ENCODE measurements at regions not wholly inside any gene's neighbourhood (a gene's known extent, or its start where the extent isn't known, plus 50 kb on each side); places are given as distances from the start of the nearest gene placed in this dataset.

GRCh38 chr15:36331531-36332275 lies 247.7 kb upstream of the CDIN1 start:
- TF ChIP-seq CTCF (IDR thresholded peaks at IDR 0.05; ENCODE audit: insufficient read depth, low read length, poor library complexity, severe bottlenecking), result no peak
- no peak overlapping the region for H3K4me3 ChIP-seq (replicated peaks; ENCODE audit: low read depth, low read length)
- no peaks in the 10 kb centered on the region for H3K36me3 ChIP-seq (ENCODE audit: control insufficient read depth, insufficient read depth, low read length)
- H3K27me3 ChIP-seq (replicated peaks; ENCODE audit: control insufficient read depth, insufficient read depth, low read length), result no peaks in the 10 kb centered on the region
- DNase-seq (ENCODE audit: extremely low read depth, insufficient read length), result no peak

- TF ChIP-seq CTCF (IDR thresholded peaks at IDR 0.05; ENCODE audit: insufficient read depth, low read length, poor library complexity, severe bottlenecking), result no peak
- no peak overlapping the region for H3K4me3 ChIP-seq (replicated peaks; ENCODE audit: low read depth, low read length)
- no peaks in the 10 kb centered on the region for H3K36me3 ChIP-seq (ENCODE audit: control insufficient read depth, insufficient read depth, low read length)
- H3K27me3 ChIP-seq (replicated peaks; ENCODE audit: control insufficient read depth, insufficient read depth, low read length), result no peaks in the 10 kb centered on the region
- DNase-seq (ENCODE audit: extremely low read depth, insufficient read length), result no peak
These were observed 247.1 kb upstream of the CDIN1 start for GRCh38 chr15:36332301-36332700.

DNA sequence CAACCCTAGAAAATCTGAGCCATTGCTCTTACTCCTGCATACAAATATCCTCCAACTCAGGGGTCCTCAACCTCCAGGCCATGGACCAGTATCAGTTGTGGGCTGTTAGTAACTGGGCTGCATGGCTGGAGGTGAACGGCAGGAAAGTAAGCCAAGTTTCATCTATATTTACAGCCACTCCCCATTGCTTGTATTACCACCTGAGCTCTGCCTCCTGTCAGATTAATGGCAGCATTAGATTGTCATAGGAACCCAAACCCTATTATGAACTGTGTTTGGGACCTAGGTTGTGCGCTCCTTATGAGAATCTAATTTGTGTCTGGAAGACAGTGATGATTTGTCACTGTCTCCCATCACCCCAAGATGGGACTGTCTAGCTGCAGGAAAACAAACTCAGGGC lies 246.5 kb upstream of the CDIN1 start:
- DNase-seq (ENCODE audit: extremely low read depth, insufficient read length), result no peak
- H3K27me3 ChIP-seq (replicated peaks; ENCODE audit: control insufficient read depth, insufficient read depth, low read length), result no peaks in the 10 kb centered on the region
- TF ChIP-seq CTCF (IDR thresholded peaks at IDR 0.05; ENCODE audit: insufficient read depth, low read length, poor library complexity, severe bottlenecking), result no peak
- no peaks in the 10 kb centered on the region for H3K36me3 ChIP-seq (ENCODE audit: control insufficient read depth, insufficient read depth, low read length)
- H3K4me3 ChIP-seq (replicated peaks; ENCODE audit: low read depth, low read length), result no peak overlapping the region

GRCh38 chr15:36334059-36334458 lies 245.4 kb upstream of the CDIN1 start:
- no peak for DNase-seq (ENCODE audit: extremely low read depth, insufficient read length)

DNA sequence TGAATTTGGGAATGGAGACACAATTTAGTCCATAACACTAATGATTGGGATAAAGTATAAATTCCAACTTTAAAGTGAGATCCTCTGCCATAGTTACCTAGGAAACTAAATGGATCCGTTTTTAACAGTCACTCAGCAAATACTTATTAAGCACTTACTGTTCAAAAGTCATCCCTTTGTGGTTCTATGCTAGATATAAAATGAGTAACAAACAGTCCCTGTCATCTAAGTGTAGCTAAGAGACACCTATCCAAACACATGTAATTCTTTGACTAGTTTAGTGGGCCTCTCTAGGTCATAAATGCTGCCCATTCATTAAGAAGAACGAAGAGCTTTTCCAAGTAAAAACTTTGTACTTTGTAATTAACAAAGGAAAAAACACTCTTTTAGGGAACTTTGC lies 244.2 kb upstream of the CDIN1 start:
- H3K27me3 ChIP-seq (replicated peaks; ENCODE audit: control insufficient read depth, insufficient read depth, low read length), result no peaks in the 10 kb centered on the region
- no peak for TF ChIP-seq CTCF (IDR thresholded peaks at IDR 0.05; ENCODE audit: insufficient read depth, low read length, poor library complexity, severe bottlenecking)
- no peaks in the 10 kb centered on the region for H3K36me3 ChIP-seq (ENCODE audit: control insufficient read depth, insufficient read depth, low read length)
- no peak overlapping the region for H3K4me3 ChIP-seq (replicated peaks; ENCODE audit: low read depth, low read length)
- DNase-seq (ENCODE audit: extremely low read depth, insufficient read length), result no peak

More at GRCh38 chr15:36334059-36334458, 245.4 kb upstream of the CDIN1 start:
- Histone ChIP-seq H3K4me3 (replicated peaks; ENCODE audit: low read depth, low read length) (no peak overlapping the region), H3K27me3 (replicated peaks; ENCODE audit: control insufficient read depth, insufficient read depth, low read length) (no peaks in the 10 kb centered on the region), H3K36me3 (ENCODE audit: control insufficient read depth, insufficient read depth, low read length) (no peaks in the 10 kb centered on the region)
- no peak for TF ChIP-seq CTCF (IDR thresholded peaks at IDR 0.05; ENCODE audit: insufficient read depth, low read length, poor library complexity, severe bottlenecking)

DNA sequence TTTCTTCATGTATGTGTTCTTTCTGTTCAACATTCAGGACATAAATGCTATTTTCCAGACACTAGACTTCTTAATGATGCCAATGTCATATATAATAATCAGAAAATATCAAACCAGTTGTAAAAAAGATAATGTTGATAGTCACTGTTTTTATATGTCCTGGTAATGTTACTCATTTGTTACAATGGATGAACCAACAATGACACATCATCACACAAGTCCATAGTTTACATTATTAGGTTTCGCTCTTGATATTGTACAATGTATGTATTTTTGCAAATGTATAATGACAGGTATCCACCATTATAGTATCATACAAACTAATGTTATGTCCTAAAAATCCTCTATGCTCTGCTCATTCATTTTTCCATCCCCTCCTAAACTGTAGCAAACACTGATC lies 243.8 kb upstream of the CDIN1 start:
- Histone ChIP-seq H3K36me3 (ENCODE audit: control insufficient read depth, insufficient read depth, low read length) (no peaks in the 10 kb centered on the region), H3K27me3 (replicated peaks; ENCODE audit: control insufficient read depth, insufficient read depth, low read length) (no peaks in the 10 kb centered on the region), H3K4me3 (replicated peaks; ENCODE audit: low read depth, low read length) (no peak overlapping the region)
- no peak for DNase-seq (ENCODE audit: extremely low read depth, insufficient read length)
- TF ChIP-seq CTCF (IDR thresholded peaks at IDR 0.05; ENCODE audit: insufficient read depth, low read length, poor library complexity, severe bottlenecking), result no peak
